ENCODE measurements at regions not wholly inside any gene's neighbourhood (a gene's known extent, or its start where the extent isn't known, plus 50 kb on each side); places are given as distances from the start of the nearest gene placed in this dataset.

DNA sequence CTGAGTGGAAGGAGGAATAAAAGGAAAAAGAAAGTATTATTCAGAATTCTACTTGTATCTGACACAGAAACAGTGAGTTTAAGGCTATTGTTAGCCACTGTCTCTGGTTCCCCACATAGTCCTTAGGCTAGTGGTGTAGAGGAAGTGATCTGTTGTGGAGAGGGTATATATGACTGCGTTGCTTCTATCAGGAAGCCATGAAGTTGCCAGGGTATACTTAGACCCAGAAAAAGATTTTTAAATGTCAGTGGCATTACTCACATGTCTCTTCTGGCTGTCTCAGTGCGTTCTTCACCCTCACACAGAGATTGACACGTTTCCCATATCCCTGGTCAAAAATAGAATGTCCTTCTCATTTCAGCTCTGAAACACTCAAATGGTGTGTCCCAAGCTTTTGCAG is 72.7 kb downstream of the SEM1 start:
- TF ChIP-seq EZH2 (IDR thresholded peaks at IDR 0.05) (no peak), EZH2phosphoT487 (IDR thresholded peaks at IDR 0.05) (no peak)

Measured in neural progenitor cell (in vitro differentiated cells).